Adrenal gland (tissue), 5 donors: ENCODE measurements at regions not wholly inside any gene's neighbourhood (a gene's known extent, or its start where the extent isn't known, plus 50 kb on each side); places are given as distances from the start of the nearest gene placed in this dataset.

ENCODE experiments used
- POLR2A ChIP-seq, 2 donors: fragments of 450-650 bp; IDR thresholded peaks; one replicate each; pipeline ENCODE4 v1.6.1; 2017; ENCODE audit warnings: antibody characterized with exemption in 2 of 2, mild to moderate bottlenecking in 2 of 2, moderate library complexity in 1 of 2
- TF ChIP-seq, protein P1 (sequence below), 6 experiments: fragments of 450-650 bp in 4 of 6; fragments of 200-600 bp in 2 of 6; sonication (generic) in 1 of 6; IDR thresholded peaks; 1 replicate in 5 of 6; 2 replicates in 1 of 6; pipeline versions ENCODE4 v1.5.1 to v1.8.0; 2016 to 2021; ENCODE audit warnings: antibody characterized with exemption in 6 of 6, mild to moderate bottlenecking in 2 of 6, moderate library complexity in 1 of 6
- donor health status: DM: no; HTN: no; CAD: no.

DNA sequence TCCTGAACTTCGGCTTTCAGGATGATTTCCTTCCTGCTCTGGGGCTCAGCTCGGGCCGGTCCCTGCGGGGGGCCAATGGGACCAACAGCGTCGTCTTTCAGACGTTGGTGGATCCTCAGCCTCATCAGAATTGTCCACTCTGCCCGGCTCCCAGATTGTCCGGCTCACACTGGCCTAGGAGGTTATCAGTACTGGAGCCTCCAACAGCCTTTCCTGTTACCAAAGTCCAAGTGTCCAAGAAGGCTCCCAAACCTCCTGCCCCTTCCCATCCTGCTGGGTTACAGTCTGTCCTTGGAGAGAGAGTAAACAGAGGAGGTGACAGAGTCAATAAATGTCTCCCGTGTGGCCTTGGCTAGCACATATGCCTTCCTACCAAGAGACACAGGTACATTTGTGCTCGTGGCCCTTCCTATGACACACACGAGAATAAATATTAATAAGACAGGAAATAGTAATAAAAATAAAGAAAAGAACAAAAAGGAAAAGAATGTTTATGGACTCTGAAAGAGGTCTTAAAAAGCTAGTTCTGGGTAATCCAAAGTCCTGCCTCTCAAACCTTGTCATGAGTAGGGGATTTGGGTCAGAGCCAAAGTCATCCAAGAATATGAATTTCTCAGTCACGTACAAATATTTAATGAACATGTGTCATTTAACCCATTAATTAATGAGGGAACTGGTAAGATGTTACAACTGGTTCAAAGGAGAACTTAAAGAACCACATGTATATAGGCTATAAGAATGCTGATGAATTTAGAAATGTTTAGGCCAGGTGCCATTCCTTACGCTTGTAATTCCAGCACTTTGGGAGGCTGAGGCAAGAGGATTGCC lies 80.8 kb upstream of the SLC2A1 start:
- TF ChIP-seq, protein P1, sequence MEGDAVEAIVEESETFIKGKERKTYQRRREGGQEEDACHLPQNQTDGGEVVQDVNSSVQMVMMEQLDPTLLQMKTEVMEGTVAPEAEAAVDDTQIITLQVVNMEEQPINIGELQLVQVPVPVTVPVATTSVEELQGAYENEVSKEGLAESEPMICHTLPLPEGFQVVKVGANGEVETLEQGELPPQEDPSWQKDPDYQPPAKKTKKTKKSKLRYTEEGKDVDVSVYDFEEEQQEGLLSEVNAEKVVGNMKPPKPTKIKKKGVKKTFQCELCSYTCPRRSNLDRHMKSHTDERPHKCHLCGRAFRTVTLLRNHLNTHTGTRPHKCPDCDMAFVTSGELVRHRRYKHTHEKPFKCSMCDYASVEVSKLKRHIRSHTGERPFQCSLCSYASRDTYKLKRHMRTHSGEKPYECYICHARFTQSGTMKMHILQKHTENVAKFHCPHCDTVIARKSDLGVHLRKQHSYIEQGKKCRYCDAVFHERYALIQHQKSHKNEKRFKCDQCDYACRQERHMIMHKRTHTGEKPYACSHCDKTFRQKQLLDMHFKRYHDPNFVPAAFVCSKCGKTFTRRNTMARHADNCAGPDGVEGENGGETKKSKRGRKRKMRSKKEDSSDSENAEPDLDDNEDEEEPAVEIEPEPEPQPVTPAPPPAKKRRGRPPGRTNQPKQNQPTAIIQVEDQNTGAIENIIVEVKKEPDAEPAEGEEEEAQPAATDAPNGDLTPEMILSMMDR (IDR thresholded peaks at IDR 0.05) = no peak
- TF ChIP-seq POLR2A (IDR thresholded peaks at IDR 0.05) = no peak
